Endodermal cell (in vitro differentiated cells): ENCODE measurements at regions not wholly inside any gene's neighbourhood (a gene's known extent, or its start where the extent isn't known, plus 50 kb on each side); places are given as distances from the start of the nearest gene placed in this dataset.
"Not testable (repeated sequence)": the region's sequence is repeated elsewhere in the genome, so short reads cannot be mapped to it uniquely, and the experiment has no call there.

ENCODE experiments used
- DNase-seq: peaks from one replicate; pipeline ENCODE4 v3.0.0-alpha.2; 2017
- H3K27ac ChIP-seq: 2 replicates; pipeline ENCODE4 v1.5.1; 2013; ENCODE audit warnings: mild to moderate bottlenecking, low read depth, low read length, moderate library complexity
- H3K27me3 ChIP-seq: 2 replicates; pipeline ENCODE4 v1.6.1; 2013; ENCODE audit warnings: mild to moderate bottlenecking, low read length, moderate library complexity; ENCODE audit not compliant: insufficient read depth, control insufficient read depth, poor library complexity, severe bottlenecking
- H3K36me3 ChIP-seq: 2 replicates; pipeline ENCODE4 v1.7.0; 2013; ENCODE audit warnings: mild to moderate bottlenecking, low read length, moderate library complexity; ENCODE audit not compliant: control insufficient read depth, insufficient read depth
- H3K4me1 ChIP-seq: one replicate; pipeline ENCODE4 v1.7.0; 2013; ENCODE audit warnings: low read length; ENCODE audit not compliant: control insufficient read depth, insufficient read depth
- H3K4me3 ChIP-seq: 2 replicates; pipeline ENCODE4 v1.5.1; 2013; ENCODE audit warnings: mild to moderate bottlenecking, low read length, moderate library complexity
- H3K9ac ChIP-seq: 2 replicates; pipeline ENCODE4 v1.6.1; 2013; ENCODE audit warnings: mild to moderate bottlenecking, low read length, moderate library complexity; ENCODE audit not compliant: poor library complexity, severe bottlenecking; ENCODE audit errors: extremely low read depth
- H3K9me3 ChIP-seq: 2 replicates; pipeline ENCODE4 v1.6.1; 2013; ENCODE audit warnings: mild to moderate bottlenecking, low read length, moderate library complexity; ENCODE audit not compliant: control insufficient read depth
- H3K27ac Mint-ChIP-seq: 2 replicates; pipeline ENCODE4 v1.8.0; 2020; ENCODE audit warnings: mixed read lengths
- H3K27me3 Mint-ChIP-seq: 2 replicates; pipeline ENCODE4 v1.8.0; 2021; ENCODE audit warnings: mild to moderate bottlenecking, mixed read lengths; ENCODE audit not compliant: insufficient read depth
- H3K36me3 Mint-ChIP-seq: 2 replicates; pipeline ENCODE4 v1.8.0; 2020; ENCODE audit warnings: low read depth, mixed read lengths
- H3K4me1 Mint-ChIP-seq: 2 replicates; pipeline ENCODE4 v1.8.0; 2020; ENCODE audit warnings: mixed read lengths
- H3K4me3 Mint-ChIP-seq: 2 replicates; pipeline ENCODE4 v1.8.0; 2020; ENCODE audit warnings: mild to moderate bottlenecking, moderate library complexity, mixed read lengths
- H3K9me3 Mint-ChIP-seq: 2 replicates; pipeline ENCODE4 v1.8.0; 2020; ENCODE audit warnings: mild to moderate bottlenecking, mixed read lengths
- CTCF ChIP-seq: fragments of 200-600 bp; sonication (generic); conservative IDR thresholded peaks from 2 replicates; pipeline ENCODE4 v1.5.0; 2021; ENCODE audit warnings: antibody characterized with exemption, mild to moderate bottlenecking
- WGBS, 2 experiments: methylation state at CpG; one replicate each; pipeline versions ENCODE4 v1.1.5 to v1.1.7; 2013; ENCODE audit warnings: missing lambda C conversion rate in 2 of 2, mixed read lengths in 1 of 2; ENCODE audit not compliant: insufficient coverage in 1 of 2, insufficient read length in 1 of 2; 5-methylcytosine and 5-hydroxymethylcytosine counted together

GRCh38 chr12:71266606-71267005, 108.8 kb upstream of the TSPAN8 start:
- no peaks in the 10 kb centered on the region for H3K36me3 Mint-ChIP-seq
- H3K27ac ChIP-seq, result no peak overlapping the region
- no peaks in the 10 kb centered on the region for H3K27me3 ChIP-seq
- no peak for TF ChIP-seq CTCF
- no peaks in the 10 kb centered on the region for H3K36me3 ChIP-seq
- no peaks in the 10 kb centered on the region for H3K4me1 ChIP-seq
- no peaks in the 10 kb centered on the region for H3K9me3 ChIP-seq
- no peak overlapping the region for H3K9ac ChIP-seq
- H3K4me1 Mint-ChIP-seq, result peaks cover 6% of the 10 kb centered on the region
- H3K27ac Mint-ChIP-seq, result no peak overlapping the region
- peaks cover 4% of the 10 kb centered on the region for H3K9me3 Mint-ChIP-seq
- DNase-seq, result no peak
- no peaks in the 10 kb centered on the region for H3K27me3 Mint-ChIP-seq
- no peak overlapping the region for H3K4me3 Mint-ChIP-seq
- 76 to 100% methylated on average over 1 to 4 of the region's 4 CpGs for WGBS, 2 experiments
- no peak overlapping the region for H3K4me3 ChIP-seq

DNA sequence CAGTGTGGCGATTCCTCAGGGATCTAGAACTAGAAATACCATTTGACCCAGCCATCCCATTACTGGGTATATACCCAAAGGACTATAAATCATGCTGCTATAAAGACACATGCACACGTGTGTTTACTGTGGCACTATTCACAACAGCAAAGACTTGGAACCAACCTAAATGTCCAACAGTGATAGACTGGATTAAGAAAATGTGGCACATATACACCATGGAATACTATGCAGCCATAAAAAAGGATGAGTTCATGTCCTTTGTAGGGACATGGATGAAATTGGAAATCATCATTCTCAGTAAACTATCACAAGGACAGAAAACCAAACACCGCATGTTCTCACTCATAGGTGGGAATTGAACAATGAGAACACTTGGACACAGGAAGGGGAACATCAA, 107.9 kb upstream of the TSPAN8 start:
- H3K36me3 ChIP-seq, H3K9ac ChIP-seq, H3K27ac ChIP-seq, H3K9me3 Mint-ChIP-seq, H3K36me3 Mint-ChIP-seq, H3K4me3 ChIP-seq, H3K4me1 Mint-ChIP-seq, H3K27ac Mint-ChIP-seq, H3K9me3 ChIP-seq, H3K27me3 Mint-ChIP-seq, H3K27me3 ChIP-seq, DNase-seq, H3K4me1 ChIP-seq, H3K4me3 Mint-ChIP-seq: not testable (repeated sequence)
- no CpG with 5 or more reads among the region's 3 CpGs for WGBS, 2 experiments

GRCh38 chr12:71262466-71262865, 104.7 kb upstream of the TSPAN8 start:
- 87 to 100% methylated on average over 1 to 3 of the region's 3 CpGs for WGBS, 2 experiments
- H3K27me3 Mint-ChIP-seq, result no peaks in the 10 kb centered on the region
- no peak overlapping the region for H3K27ac Mint-ChIP-seq
- H3K27ac ChIP-seq, result no peak overlapping the region
- H3K4me3 ChIP-seq, result no peak overlapping the region
- H3K4me1 Mint-ChIP-seq, result peaks cover 7% of the 10 kb centered on the region
- DNase-seq, result no peak
- H3K9me3 Mint-ChIP-seq, result peaks cover 2% of the 10 kb centered on the region
- no peaks in the 10 kb centered on the region for H3K36me3 ChIP-seq
- H3K4me1 ChIP-seq, result peaks cover 3% of the 10 kb centered on the region
- no peaks in the 10 kb centered on the region for H3K36me3 Mint-ChIP-seq
- H3K9me3 ChIP-seq, result no peaks in the 10 kb centered on the region
- TF ChIP-seq CTCF, result no peak
- H3K4me3 Mint-ChIP-seq, result no peak overlapping the region
- no peak overlapping the region for H3K9ac ChIP-seq
- H3K27me3 ChIP-seq, result no peaks in the 10 kb centered on the region

- no peak overlapping the region for H3K9ac ChIP-seq
- 86 to 87% methylated on average over 1 to 2 of the region's 2 CpGs for WGBS, 2 experiments
- H3K9me3 ChIP-seq, result peaks cover 26% of the 10 kb centered on the region
- no peaks in the 10 kb centered on the region for H3K36me3 ChIP-seq
- H3K27me3 ChIP-seq, result no peaks in the 10 kb centered on the region
- Mint-ChIP-seq H3K36me3 (no peaks in the 10 kb centered on the region), H3K27me3 (no peaks in the 10 kb centered on the region), H3K4me3 (no peak overlapping the region), H3K9me3 (peaks cover 30% of the 10 kb centered on the region), H3K27ac (no peak overlapping the region), H3K4me1 (no peaks in the 10 kb centered on the region)
- no peak for DNase-seq
- H3K4me3 ChIP-seq, result no peak overlapping the region
- H3K4me1 ChIP-seq, result no peaks in the 10 kb centered on the region
- TF ChIP-seq CTCF, result no peak
- H3K27ac ChIP-seq, result no peak overlapping the region
These were observed 94.7 kb upstream of the TSPAN8 start for GRCh38 chr12:71252473-71252872.
